GM18511 (cell line): ENCODE measurements at regions not wholly inside any gene's neighbourhood (a gene's known extent, or its start where the extent isn't known, plus 50 kb on each side); places are given as distances from the start of the nearest gene placed in this dataset.

Experiments used
- ATAC-seq: cut with Tn5 transposase; IDR thresholded peaks from one replicate; pipeline ENCODE4 v1.9.1; 2021; ENCODE audit warnings: mild to moderate bottlenecking, moderate library complexity; ENCODE audit not compliant: unreplicated experiment

DNA sequence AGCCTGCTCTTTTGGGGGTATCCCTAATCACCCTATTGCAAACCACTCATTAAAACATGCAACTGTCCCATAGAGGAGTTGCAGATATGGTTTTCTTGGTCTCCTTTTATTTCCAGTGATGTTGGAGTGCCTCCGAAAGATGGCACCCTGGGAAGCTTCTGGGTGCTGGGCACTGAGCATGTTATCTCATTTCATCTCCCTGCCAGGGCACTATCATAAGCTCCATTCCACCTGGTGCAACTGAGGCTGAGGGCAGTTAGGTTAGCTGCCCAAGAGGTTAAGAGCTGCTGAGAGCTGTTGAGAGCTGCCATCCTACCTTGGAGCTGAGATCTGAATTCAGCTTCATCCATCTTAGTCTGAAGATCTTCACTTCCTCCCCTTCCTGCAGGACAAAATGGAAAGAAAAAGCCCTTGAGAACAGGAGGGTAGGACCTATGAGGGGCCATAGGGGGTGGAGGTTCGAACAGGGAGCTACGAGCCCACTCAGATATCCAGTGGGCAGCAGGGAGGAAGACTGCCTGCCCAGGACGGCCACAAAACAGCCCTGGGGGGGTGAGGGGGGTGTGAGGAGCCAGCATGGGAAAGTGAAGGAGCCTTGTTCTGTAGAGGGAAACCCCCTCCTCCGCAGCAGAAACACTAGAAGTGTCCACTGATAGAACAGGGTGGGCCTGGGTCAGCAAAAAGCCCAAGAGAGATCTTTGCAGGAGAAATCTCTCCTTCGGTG lies 202.5 kb downstream of the ZFP36L2 start:
- ATAC-seq: no peak

DNA sequence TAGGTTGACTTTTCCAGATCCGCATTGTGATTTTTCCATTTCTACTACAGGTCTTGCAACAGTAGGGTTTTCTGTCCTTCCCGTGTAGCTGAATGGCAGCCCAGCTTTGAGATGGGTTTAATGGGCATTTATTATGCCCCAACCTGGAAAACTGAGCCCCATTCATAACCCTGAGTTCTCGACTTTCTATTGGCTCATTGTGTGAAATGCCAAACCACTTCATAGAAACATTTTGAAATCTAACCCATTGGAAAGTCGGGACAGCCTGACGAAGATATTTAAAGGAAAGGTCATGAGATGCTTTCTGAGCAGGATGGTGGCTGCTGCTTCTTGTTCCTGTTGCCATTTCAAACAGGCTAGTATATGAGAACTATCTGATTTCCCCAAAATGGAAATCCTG lies 203.5 kb downstream of the ZFP36L2 start:
- ATAC-seq: no peak

DNA sequence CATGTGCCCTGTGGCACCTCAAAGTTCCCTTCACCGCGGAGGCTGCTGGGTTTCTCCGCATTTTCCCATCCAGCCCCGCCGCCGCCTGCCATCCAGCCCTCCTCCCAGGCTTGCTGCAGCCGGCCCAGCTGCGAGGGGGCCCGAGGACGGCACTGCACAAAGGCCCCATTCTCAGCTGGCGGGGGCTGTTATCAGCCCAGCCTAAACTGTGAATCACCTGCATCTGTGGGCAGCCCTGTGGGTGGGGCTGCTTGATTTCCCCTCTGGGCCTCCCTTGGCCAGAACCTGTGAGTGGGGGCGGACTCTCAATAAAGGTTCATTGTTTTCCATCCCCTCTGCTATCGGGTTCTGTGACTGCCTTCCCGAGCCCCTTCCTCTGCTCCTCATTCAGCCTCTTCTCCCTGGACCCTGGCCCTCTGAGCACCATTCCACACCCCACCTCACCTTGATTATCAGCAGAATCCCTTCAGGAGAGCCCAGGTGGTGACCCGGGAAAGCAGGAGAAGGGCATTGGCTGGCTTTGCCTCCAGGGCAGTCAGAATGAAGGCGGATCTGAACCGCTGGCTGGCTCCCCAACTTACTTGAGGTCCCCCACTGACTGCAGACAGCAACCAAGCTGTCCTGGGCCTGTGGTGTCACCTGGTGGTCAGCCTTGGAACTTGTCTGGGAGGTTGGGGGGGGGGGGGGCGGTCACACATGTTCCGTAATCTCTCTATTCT lies 204.5 kb downstream of the ZFP36L2 start:
- no peak for ATAC-seq

DNA sequence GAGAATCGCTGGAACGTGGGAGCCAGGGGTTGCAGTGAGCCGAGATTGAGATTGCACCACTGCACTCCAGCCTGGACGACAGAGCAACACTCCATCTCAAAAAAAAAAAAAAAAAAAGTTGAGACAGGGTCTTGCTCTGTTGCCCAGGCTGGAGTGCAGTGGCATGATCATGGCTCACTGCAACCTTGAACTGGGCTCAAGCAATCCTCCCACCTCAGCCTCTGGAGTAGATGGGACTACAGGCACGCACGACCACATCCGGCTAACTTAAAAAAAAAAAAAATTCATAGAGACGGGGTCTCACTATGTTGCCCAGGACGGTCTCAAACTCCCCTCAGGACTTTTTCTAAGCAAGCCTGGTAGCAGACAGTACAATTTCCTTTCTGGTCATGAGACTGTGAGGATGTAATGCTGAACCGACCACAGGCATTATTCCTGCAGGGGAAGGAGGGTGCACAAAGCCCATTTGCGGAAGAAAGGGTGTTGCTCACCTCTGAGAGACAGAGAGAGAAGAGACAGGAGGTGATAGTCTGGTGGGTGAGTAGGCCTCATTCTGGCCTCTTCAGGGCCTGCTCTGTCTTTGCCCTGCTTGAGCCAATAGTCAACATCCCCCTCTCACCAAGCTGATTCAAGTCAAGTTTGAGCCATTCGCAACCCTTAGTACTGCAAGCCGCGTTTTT lies 205.3 kb downstream of the ZFP36L2 start:
- ATAC-seq: no peak

DNA sequence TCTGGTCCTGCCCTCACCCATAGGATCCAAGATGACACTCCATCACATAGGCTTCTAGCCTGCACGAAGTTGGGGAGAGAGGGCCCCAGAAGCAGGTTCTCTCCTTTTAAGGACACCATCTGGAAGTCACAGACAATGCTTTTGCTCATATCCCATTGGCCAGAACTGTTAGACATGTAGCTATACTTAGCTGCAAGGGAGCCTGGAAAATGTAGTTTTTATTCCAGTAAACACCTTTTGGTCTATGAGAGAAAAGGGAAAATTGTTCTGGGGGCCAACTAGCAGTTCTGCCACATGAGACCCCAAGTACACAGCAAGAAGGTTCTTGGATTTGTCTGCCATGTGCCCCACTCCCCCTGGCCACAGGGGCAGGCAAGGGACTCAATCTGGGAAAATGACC lies 206.1 kb downstream of the ZFP36L2 start:
- ATAC-seq: no peak

DNA sequence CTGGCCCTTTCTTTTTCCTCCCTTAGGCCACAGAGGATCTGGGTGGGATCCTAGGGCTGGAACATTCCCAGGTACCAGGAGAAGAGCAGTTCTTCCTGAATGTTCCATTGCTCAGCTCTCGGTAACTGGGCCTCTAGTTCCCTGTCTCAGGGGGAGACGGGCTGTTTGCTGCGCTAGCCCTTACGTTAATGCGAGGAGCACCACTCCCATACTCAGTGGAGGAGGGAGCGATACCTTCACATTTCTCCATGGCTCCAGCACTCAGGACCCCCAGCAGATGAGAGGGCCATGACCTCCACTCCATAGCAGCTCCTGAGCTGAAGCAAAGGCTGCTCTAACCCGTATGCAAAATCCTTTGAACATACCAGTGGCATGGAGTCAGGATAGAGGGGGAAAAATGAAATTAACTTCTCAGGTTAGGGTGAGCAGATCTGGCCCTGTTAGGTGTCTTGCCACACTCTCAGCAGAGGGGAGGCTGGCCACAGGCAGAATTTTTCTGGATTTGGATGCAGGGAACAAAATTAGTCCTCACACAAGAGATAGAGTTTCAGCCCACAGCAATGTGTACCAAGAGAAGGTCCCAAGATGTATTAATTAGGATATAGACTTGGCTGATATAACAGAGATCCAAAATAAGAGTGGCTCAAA lies 206.7 kb downstream of the ZFP36L2 start:
- no peak for ATAC-seq

DNA sequence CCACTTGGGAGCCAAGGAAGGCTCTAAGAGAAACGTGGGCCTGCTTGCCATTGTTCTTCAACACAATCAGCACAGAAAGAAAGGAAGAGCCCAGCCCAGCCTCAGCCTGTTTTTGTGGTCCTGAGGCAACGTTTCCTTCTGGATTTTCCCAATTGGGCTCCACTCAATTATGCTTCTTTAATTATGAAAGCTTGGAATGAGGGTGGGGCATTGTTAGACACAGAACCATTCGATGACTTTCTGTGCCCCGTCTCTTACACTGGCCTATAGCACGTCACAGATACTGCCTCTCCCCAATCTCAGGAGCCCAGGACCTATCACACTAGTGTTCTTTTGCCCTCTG lies 207.4 kb downstream of the ZFP36L2 start:
- ATAC-seq: no peak

DNA sequence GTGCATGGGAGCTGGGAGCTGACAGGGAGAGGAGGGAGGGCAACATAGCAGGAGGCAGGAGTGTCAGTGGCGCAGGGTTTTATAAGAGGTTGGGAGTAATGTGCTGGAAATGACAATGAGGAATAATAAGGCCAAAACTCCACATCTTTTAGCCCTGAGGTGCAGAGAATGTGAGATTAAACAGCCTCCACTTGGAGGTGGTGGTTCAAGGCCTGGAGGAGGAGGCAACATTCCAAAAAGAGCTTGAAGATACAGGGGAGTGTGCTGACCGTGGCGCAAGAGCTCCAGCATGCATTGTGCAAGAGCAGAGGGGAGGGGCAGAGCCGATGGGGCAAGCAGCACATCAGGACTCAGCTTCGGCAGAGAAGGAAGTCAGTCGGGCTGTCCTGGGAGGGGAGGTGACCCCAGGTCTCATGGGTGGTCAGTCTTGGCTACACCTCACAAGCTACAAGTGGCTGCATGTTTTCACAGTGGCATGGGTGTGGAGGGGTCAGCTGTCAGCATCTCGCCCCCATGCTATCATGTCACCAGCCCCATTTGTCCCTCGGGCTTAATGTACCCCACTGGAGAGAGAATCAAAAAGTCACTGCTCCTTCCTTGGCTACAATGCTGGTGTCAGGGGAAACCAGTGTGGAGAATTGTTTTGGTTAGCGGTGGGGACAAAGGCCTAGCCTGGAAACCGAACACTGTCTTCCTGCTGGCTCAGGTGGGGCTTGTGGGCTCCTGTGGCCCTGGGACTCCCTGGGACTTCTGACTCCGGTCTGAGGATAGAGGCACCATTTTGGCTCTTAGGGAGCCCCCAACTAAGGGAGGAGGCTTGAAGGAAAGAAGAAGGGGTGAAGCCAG lies 208.0 kb downstream of the ZFP36L2 start:
- ATAC-seq: no peak

DNA sequence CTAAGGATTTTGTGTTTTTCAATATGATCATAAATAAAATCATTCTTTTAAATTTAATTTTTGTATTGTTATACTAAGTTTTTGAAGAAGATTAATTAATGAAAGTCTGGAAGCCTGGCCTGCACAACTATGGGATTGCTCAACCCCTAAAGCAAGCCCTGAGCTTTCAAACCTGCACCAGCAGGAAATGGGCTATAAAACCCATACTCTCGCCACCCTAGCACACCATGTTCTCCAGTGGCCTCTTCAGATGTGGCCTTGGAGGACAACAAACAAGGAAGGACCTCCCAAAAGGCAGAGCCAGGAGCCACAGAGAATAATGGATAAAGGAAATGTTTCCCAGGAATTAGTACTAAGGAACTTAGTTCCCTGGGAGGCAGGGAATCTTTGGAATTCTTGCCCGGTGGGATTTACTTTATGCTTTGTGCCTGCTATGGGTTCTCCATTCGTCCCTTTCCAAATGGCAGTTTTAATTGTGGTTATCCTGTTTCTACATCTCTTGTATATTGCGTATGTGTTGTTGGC lies 212.5 kb downstream of the ZFP36L2 start:
- no peak for ATAC-seq

DNA sequence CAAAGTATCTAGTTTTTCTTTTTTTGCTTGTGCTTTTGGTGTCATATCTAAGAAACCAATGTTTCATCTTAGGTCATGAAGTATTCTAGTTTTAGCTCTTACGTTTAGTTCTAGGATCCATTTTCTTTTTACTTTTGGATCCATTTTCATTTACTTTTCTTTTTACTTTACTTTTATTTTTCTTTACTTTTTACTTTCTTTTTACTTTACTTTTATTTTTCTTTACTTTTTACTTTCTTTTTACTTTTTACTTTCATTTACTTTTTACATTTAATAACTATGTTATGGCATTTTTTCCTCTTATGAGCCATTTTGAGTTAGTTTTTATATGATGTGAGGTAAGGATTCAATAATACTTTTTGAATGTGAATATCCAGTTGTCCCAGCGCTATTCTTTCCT lies 213.4 kb downstream of the ZFP36L2 start:
- no peak for ATAC-seq

DNA sequence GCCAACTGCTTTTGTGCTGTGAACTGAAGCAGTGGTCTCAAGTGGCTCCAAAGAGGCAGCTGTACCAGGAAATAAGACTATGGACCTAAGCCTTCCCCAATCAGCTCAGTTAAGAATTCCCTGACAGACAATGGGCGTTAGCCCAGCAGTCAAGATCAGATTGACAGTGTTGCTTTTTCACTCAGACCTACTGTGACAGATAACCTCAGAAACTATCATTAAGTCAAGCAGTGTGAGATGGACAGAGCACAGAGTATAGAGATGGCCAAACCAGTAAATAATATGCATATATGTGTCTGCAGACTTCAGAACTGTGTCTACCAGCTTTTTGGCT lies 215.3 kb downstream of the ZFP36L2 start:
- ATAC-seq: no peak

DNA sequence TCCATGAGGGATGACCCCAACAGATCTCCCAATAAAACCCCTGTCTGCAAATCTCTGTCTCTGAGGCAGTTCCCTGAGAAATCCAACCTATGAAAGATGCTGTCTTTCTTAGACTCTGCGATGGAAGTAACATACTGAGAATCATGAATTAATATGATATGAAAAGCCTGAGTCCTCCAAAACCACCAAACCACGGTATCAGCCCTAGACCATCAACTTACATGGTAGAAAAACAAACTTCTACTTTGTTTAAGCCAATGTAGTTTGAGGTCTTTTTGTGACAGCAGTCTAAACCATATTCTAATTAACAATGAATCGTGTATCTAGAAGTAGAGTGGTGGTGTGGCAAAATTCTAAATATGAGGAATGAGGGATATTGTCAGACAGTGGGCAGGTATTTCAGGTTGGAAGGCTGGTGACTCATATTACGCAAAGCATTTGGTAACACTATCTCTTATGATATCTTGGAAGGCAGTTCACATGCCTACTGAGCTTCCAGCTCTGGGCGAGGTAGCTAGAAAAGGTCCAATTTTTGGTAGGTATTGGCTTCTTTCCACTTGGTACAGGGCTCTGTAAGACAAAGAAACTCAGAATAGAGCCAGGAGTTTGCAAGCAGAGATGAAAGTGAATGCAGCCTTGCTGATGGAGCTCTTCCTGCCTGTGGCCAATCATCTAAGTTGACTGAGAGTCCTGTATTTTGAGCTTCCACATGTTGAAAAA lies 215.8 kb downstream of the ZFP36L2 start:
- ATAC-seq: no peak

DNA sequence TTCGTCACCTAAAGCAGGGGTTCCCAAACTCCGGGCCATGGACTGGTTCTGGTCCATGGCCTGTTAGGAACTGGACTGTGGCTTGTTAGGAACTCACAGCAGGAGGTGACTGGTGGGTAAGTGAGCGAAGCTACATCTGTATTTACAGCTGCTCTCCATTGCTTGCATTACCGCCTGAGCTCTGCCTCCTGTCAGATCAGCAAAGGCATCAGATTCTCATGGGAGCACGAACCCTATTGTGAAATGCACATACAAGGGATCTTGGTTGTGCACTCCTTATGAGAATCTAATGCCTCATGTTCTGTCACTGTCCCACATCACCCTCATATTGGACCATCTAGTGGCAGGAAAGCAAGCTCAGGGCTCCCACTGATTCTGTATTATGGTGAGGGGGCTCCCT lies 217.0 kb downstream of the ZFP36L2 start:
- no peak for ATAC-seq

DNA sequence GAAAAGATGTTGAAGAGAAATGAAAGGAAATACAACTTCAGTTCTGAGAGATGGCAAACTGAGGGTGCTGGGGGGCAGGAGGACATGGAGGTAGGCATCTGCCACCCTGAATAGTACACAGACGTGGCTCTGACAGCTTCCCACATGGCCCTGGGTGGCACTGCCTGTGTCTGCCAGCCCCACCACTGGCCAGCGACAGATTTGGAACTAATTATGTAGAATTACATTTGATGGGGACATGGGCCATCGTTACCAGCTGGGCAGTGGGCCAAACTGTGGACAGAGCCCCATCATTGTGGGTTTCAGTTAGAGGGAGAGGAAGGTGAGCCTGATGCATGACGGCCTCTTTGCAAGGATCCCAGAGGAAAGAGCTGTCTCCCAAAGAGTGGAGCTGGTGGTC lies 216.0 kb upstream of the HAAO start:
- no peak for ATAC-seq

DNA sequence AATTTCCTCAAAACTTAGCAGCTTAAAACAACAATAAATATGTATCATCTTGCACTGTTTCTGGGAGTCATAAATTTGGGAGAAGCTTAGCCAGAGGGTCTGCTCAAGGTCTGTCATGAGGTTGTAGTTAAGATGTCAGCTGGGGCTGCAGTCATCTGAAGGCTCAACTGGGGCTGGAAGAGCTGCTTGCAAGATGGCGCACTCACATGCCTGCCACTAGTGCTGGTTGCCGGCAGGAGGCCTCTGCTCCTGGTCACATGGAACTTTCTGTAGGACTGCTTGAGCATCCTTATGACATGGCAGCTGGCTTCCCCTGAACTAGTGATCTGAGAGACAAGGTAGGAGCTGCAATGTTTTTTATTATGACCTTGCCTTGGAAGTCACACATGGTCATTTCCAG lies 215.5 kb upstream of the HAAO start:
- no peak for ATAC-seq

DNA sequence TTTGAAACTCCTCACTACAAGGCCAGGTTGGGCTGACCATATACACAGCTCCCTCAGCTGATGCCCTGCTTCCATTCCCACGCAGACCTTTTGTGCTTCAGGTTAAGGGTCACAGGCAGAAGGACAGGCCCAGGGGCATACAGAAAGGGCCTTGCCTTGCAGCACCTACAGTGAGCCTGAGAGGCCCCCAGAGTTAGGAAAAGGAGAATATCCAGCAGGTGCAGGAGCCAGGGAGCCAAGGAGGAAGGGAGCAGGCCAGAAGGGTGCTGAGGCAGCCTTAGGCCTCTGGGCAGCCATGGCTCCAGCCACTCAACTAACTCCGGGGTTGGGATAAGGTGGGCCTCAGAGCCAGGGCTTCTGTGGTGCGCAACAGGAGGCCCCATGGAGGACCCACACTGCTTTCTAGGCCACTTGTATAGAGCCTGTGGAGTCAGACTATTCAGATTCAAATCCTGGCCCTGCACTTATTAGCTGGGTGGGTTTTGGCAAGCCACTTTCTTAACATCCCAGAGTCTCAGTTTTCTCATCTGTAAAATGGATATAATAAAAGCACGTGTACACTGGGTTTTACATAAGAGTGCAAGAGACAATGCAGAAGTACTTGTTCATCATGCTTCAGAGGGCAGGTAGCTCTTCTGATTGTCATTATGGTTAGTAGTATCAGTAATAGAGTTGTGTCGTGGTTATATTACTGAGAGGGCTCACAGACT lies 214.6 kb upstream of the HAAO start:
- no peak for ATAC-seq

DNA sequence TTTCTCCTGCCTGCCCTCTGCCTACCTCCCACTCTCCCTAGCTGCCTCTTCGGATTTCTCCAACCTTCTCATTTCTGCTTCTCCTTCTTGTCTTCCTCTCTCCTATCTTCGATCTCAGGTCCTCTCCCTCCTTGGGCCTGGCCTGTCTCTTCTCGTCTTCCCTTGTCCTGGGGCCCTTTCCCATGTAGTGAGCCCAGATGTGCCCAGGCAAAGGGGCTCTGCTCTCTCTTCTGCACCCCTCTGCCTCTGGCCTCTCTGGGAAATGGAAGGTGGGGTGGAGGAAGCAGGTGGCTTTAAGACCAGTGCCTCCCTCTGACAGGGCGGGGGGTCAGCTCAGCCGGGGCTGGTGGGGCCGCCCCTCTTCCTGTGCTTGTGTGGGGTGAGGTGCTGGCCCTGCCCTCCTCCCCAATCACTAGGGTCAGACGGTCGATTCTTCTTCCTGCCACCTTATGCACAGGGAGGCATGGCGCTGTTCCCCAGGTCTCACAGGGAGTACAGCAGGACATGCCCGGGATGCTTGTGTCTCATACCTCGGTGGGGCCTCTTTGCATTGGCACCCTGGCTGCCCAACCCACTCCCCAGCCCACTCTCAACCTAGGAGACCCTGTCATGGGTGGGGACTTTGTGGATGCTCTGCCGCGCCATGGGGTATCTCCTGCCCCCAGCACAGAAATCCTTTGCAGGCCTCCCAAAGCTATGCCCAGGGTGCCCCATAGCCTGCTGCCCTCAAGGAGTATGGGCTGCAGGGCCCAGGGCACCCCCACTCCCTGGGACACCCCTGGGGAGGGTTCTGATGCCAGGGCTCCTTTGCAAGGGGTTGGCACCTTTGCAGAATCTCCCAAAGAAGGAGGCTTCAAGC lies 213.8 kb upstream of the HAAO start:
- no peak for ATAC-seq

DNA sequence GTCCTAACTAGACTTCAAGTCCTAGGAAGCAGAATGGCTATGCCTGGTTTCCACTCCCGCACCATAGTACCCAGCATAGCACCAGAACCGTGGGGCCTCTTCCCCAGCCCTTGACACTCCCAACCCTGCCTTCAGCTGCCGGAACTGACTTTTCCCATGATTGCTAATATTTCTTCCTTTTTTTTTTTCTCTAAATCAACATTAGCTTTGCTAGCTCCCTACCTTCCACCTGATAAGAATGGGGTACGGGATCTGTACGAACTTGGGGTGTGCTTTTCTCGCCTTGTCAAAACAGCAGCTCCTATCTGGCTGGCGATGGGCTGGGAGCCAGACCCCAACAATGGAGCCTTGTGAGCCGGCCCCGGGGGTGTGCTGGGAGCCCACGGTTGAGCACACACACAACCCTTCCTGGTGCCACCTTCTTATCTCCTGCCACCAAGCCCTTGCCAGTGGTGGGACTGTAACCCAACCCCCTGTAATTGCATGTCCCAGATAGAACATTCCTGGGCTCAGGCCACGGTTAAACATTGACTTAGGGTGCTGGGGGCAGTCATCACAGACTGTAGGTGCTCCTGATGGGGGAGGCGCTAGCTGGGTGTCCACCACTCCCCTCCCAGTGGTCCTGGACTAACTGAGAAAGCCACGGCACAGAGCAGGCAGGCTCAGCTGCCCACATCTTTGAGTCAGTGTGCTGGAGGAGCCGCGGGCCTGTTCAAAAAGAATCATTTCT lies 213.0 kb upstream of the HAAO start:
- no peak for ATAC-seq
